IPS-15b (cell line): ENCODE measurements at regions not wholly inside any gene's neighbourhood (a gene's known extent, or its start where the extent isn't known, plus 50 kb on each side); places are given as distances from the start of the nearest gene placed in this dataset.

Experiments
- H3K27me3 ChIP-seq: one replicate; pipeline ENCODE4 v1.6.1; 2013; ENCODE audit warnings: low read length; ENCODE audit not compliant: control insufficient read depth, insufficient read depth
- H3K36me3 ChIP-seq: one replicate; pipeline ENCODE4 v1.6.1; 2013; ENCODE audit warnings: low read length; ENCODE audit not compliant: control insufficient read depth, insufficient read depth
- H3K4me1 ChIP-seq: one replicate; pipeline ENCODE4 v1.6.1; 2013; ENCODE audit warnings: mild to moderate bottlenecking, low read length; ENCODE audit not compliant: control insufficient read depth, insufficient read depth
- H3K4me3 ChIP-seq: one replicate; pipeline ENCODE4 v1.5.1; 2013; ENCODE audit warnings: low read depth, low read length
- H3K9ac ChIP-seq: one replicate; pipeline ENCODE4 v1.6.1; 2013; ENCODE audit warnings: low read depth, mild to moderate bottlenecking, low read length
- H3K9me3 ChIP-seq: one replicate; pipeline ENCODE4 v1.6.1; 2013; ENCODE audit warnings: mild to moderate bottlenecking, low read length; ENCODE audit not compliant: control insufficient read depth, insufficient read depth

GRCh38 chr14:44418856-44419255 lies 88.2 kb downstream of the FSCB start:
- Histone ChIP-seq H3K9me3 (no peaks in the 10 kb centered on the region), H3K4me1 (no peaks in the 10 kb centered on the region), H3K9ac (no peak overlapping the region), H3K27me3 (no peaks in the 10 kb centered on the region), H3K4me3 (no peak overlapping the region), H3K36me3 (no peaks in the 10 kb centered on the region)

GRCh38 chr14:44417809-44418208 lies 89.3 kb downstream of the FSCB start:
- Histone ChIP-seq H3K36me3 (no peaks in the 10 kb centered on the region), H3K4me1 (peaks cover 4% of the 10 kb centered on the region), H3K9me3 (no peaks in the 10 kb centered on the region), H3K4me3 (no peak overlapping the region), H3K9ac (no peak overlapping the region), H3K27me3 (no peaks in the 10 kb centered on the region)

- H3K4me1 ChIP-seq, result peaks cover 4% of the 10 kb centered on the region
- no peak overlapping the region for H3K9ac ChIP-seq
- H3K4me3 ChIP-seq, result no peak overlapping the region
- no peaks in the 10 kb centered on the region for H3K36me3 ChIP-seq
- H3K9me3 ChIP-seq, result no peaks in the 10 kb centered on the region
- no peaks in the 10 kb centered on the region for H3K27me3 ChIP-seq
Measured at GRCh38 chr14:44414646-44415045, 92.4 kb downstream of the FSCB start.

GRCh38 chr14:44412858-44413569 lies 94.1 kb downstream of the FSCB start:
- H3K4me3 ChIP-seq, result no peak overlapping the region
- H3K9ac ChIP-seq, result no peak overlapping the region
- no peaks in the 10 kb centered on the region for H3K27me3 ChIP-seq
- H3K4me1 ChIP-seq, result peaks cover 4% of the 10 kb centered on the region
- no peaks in the 10 kb centered on the region for H3K9me3 ChIP-seq
- H3K36me3 ChIP-seq, result no peaks in the 10 kb centered on the region

GRCh38 chr14:44405011-44405486 lies 102.0 kb downstream of the FSCB start:
- H3K9ac ChIP-seq, result no peak overlapping the region
- no peaks in the 10 kb centered on the region for H3K9me3 ChIP-seq
- no peaks in the 10 kb centered on the region for H3K4me1 ChIP-seq
- H3K4me3 ChIP-seq, result no peak overlapping the region
- no peaks in the 10 kb centered on the region for H3K27me3 ChIP-seq
- H3K36me3 ChIP-seq, result no peaks in the 10 kb centered on the region

GRCh38 chr14:44404599-44404998 lies 102.5 kb downstream of the FSCB start:
- no peak overlapping the region for H3K9ac ChIP-seq
- H3K36me3 ChIP-seq, result no peaks in the 10 kb centered on the region
- no peak overlapping the region for H3K4me3 ChIP-seq
- H3K9me3 ChIP-seq, result no peaks in the 10 kb centered on the region
- no peaks in the 10 kb centered on the region for H3K4me1 ChIP-seq
- no peaks in the 10 kb centered on the region for H3K27me3 ChIP-seq

GRCh38 chr14:44404036-44404435 lies 103.0 kb downstream of the FSCB start:
- Histone ChIP-seq H3K4me3 (no peak overlapping the region), H3K9me3 (no peaks in the 10 kb centered on the region), H3K36me3 (no peaks in the 10 kb centered on the region), H3K27me3 (no peaks in the 10 kb centered on the region), H3K9ac (no peak overlapping the region), H3K4me1 (no peaks in the 10 kb centered on the region)

- no peak overlapping the region for H3K9ac ChIP-seq
- no peaks in the 10 kb centered on the region for H3K36me3 ChIP-seq
- no peak overlapping the region for H3K4me3 ChIP-seq
- H3K27me3 ChIP-seq, result no peaks in the 10 kb centered on the region
- H3K4me1 ChIP-seq, result no peaks in the 10 kb centered on the region
- no peaks in the 10 kb centered on the region for H3K9me3 ChIP-seq
Measured at GRCh38 chr14:44403193-44403592, 103.9 kb downstream of the FSCB start.

GRCh38 chr14:44396226-44396625 lies 110.9 kb downstream of the FSCB start:
- no peaks in the 10 kb centered on the region for H3K36me3 ChIP-seq
- H3K4me3 ChIP-seq, result no peak overlapping the region

GRCh38 chr14:44392984-44393383 lies 114.1 kb downstream of the FSCB start:
- Histone ChIP-seq H3K27me3 (no peaks in the 10 kb centered on the region), H3K36me3 (no peaks in the 10 kb centered on the region), H3K9me3 (no peaks in the 10 kb centered on the region), H3K4me3 (no peak overlapping the region), H3K9ac (no peak overlapping the region), H3K4me1 (no peaks in the 10 kb centered on the region)

More at GRCh38 chr14:44396226-44396625, 110.9 kb downstream of the FSCB start:
- Histone ChIP-seq H3K4me1 (no peaks in the 10 kb centered on the region), H3K9me3 (no peaks in the 10 kb centered on the region), H3K9ac (no peak overlapping the region), H3K27me3 (no peaks in the 10 kb centered on the region)

- no peak overlapping the region for H3K4me3 ChIP-seq
- H3K9ac ChIP-seq, result no peak overlapping the region
- H3K9me3 ChIP-seq, result no peaks in the 10 kb centered on the region
- H3K4me1 ChIP-seq, result no peaks in the 10 kb centered on the region
- no peaks in the 10 kb centered on the region for H3K27me3 ChIP-seq
- no peaks in the 10 kb centered on the region for H3K36me3 ChIP-seq
Measured at GRCh38 chr14:44388306-44388705, 118.8 kb downstream of the FSCB start.

- no peaks in the 10 kb centered on the region for H3K4me1 ChIP-seq
- H3K9me3 ChIP-seq, result no peaks in the 10 kb centered on the region
- H3K36me3 ChIP-seq, result no peaks in the 10 kb centered on the region
- no peaks in the 10 kb centered on the region for H3K27me3 ChIP-seq
- no peak overlapping the region for H3K9ac ChIP-seq
- H3K4me3 ChIP-seq, result no peak overlapping the region
Measured at GRCh38 chr14:44385906-44386305, 121.2 kb downstream of the FSCB start.
